ENCODE measurements at regions not wholly inside any gene's neighbourhood (a gene's known extent, or its start where the extent isn't known, plus 50 kb on each side); places are given as distances from the start of the nearest gene placed in this dataset.

DNA sequence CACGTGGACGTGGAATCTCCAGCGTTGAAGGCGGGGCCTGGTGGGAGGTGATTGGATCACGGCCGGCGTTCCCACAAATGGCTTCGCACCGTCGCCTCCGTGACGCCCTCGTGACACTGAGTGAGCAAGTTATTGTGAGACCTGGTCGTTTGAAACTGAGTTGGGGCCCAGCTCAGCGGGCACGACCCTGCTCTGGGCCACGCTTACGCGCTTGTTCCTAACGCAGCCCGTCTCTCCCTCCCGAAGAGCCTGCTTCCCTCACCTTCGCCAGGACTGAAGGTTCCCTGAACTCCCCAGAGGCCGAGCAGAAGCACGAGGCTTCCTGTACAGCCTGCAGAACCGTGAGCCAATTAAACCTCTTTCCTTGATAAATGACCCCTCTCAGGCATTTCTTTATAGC lies 121.8 kb downstream of the RTP5 start:
- H3K27me3 ChIP-seq (ENCODE audit: insufficient read depth, low read length) = no peaks in the 10 kb centered on the region
- no peak overlapping the region for H3K14ac ChIP-seq (ENCODE audit: insufficient read depth, low read length)
- Mint-ChIP-seq H3K27ac (no peak overlapping the region), H3K9me3 (peaks cover 26 to 30% of the 10 kb centered on the region in 2 experiments), H3K36me3 (ENCODE audit: insufficient read depth in 1 of 3, low read depth in 3 of 3) (peaks cover 2 to 15% (median 4%) of the 10 kb centered on the region in 3 experiments; a peak in 4 of 7 replicates), H3K27me3 (ENCODE audit: low read depth) (peaks cover 18% of the 10 kb centered on the region), H3K4me3 (no peak overlapping the region), H3K4me1 (peaks cover 0 to 4% of the 10 kb centered on the region in 2 experiments; a peak in 1 of 4 replicates)
- no peaks in the 10 kb centered on the region for H3K23me2 ChIP-seq (ENCODE audit: insufficient read length, low read depth, low read length, poor library complexity, severe bottlenecking)
- no peak overlapping the region for H3K4ac ChIP-seq (ENCODE audit: low read depth, low read length)
- H3K18ac ChIP-seq (ENCODE audit: insufficient read length, low read depth, low read length) = no peak overlapping the region
- no peak overlapping the region for H4K91ac ChIP-seq (ENCODE audit: insufficient read length, low read depth, low read length)
- no peak overlapping the region for H2BK5ac ChIP-seq (ENCODE audit: insufficient read length, low read length)
- H2BK15ac ChIP-seq (ENCODE audit: low read depth, low read length) = no peak overlapping the region
- H3K79me2 ChIP-seq (ENCODE audit: insufficient read depth, low read length) = no peaks in the 10 kb centered on the region
- no peak overlapping the region for H2BK20ac ChIP-seq (ENCODE audit: low read depth, low read length, poor library complexity, severe bottlenecking)
- H2AFZ ChIP-seq (ENCODE audit: low read length) = no peak overlapping the region
- H2BK120ac ChIP-seq (ENCODE audit: low read depth, low read length, poor library complexity, severe bottlenecking) = no peak overlapping the region
- H4K8ac ChIP-seq (replicated peaks; ENCODE audit: insufficient read length, low read depth, low read length) = no peak overlapping the region
- no peaks in the 10 kb centered on the region for H4K20me1 ChIP-seq (ENCODE audit: control insufficient read depth, insufficient read depth, insufficient read length)
- H3K79me1 ChIP-seq (ENCODE audit: insufficient read depth, low read depth, low read length, poor library complexity, severe bottlenecking) = no peaks in the 10 kb centered on the region
- H3K23ac ChIP-seq (ENCODE audit: insufficient read length, low read depth, low read length) = no peak overlapping the region
- H3K9me3 ChIP-seq (ENCODE audit: control insufficient read depth, low read depth, low read length) = no peaks in the 10 kb centered on the region
- no peak overlapping the region for H3K56ac ChIP-seq (ENCODE audit: insufficient read length, low read depth, low read length)
- no CpG with 5 or more reads among the region's 26 CpGs for WGBS (ENCODE audit: extremely low coverage, insufficient read length, low lambda C conversion rate)
- no peak overlapping the region for H3K9ac ChIP-seq (ENCODE audit: extremely low read depth, insufficient read length, low read length)
- TF ChIP-seq, protein P1, sequence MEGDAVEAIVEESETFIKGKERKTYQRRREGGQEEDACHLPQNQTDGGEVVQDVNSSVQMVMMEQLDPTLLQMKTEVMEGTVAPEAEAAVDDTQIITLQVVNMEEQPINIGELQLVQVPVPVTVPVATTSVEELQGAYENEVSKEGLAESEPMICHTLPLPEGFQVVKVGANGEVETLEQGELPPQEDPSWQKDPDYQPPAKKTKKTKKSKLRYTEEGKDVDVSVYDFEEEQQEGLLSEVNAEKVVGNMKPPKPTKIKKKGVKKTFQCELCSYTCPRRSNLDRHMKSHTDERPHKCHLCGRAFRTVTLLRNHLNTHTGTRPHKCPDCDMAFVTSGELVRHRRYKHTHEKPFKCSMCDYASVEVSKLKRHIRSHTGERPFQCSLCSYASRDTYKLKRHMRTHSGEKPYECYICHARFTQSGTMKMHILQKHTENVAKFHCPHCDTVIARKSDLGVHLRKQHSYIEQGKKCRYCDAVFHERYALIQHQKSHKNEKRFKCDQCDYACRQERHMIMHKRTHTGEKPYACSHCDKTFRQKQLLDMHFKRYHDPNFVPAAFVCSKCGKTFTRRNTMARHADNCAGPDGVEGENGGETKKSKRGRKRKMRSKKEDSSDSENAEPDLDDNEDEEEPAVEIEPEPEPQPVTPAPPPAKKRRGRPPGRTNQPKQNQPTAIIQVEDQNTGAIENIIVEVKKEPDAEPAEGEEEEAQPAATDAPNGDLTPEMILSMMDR (conservative IDR thresholded peaks at IDR 0.05) = no peak
- no peak overlapping the region for H3T11ph ChIP-seq (ENCODE audit: low read length)
- H2AK5ac ChIP-seq (ENCODE audit: insufficient read length, low read length) = no peak overlapping the region
- no peak overlapping the region for H4K5ac ChIP-seq (ENCODE audit: insufficient read length, low read depth, low read length)
- no peak for DNase-seq
- no peak overlapping the region for H2BK12ac ChIP-seq (ENCODE audit: insufficient read length, low read depth, low read length)
- H3K4me1 ChIP-seq (ENCODE audit: insufficient read depth, low read length) = no peaks in the 10 kb centered on the region
- H3K4me2 ChIP-seq (ENCODE audit: insufficient read depth, insufficient read length, low read length) = no peak overlapping the region
- no peak overlapping the region for H3K27ac ChIP-seq (ENCODE audit: insufficient read length, low read depth, low read length)
